ENCODE measurements at regions not wholly inside any gene's neighbourhood (a gene's known extent, or its start where the extent isn't known, plus 50 kb on each side); places are given as distances from the start of the nearest gene placed in this dataset.

DNA sequence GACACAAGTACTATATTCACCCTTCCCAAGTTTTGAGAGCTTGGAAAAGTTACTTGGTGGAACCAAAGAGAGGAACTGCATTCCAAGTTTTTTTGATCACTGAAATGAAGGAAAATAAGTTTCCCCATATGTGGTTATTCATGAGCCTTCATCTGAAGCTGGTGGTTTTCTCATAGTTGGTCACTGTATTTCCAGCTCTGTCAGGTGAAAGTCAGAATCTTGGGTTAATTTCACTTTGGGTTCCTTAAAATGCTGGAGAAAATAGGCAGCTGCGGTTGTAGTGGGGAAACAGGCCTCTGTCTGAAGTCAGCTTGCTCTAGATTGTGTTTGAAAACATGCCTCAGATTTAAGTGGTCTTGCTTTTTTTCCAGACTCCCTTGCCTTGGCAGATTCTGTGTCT is 200.5 kb downstream of the HRH4 start:
- ChIA-PET CTCF (no interaction called here), POLR2A (no interaction called here)
- TF ChIP-seq, protein P1, sequence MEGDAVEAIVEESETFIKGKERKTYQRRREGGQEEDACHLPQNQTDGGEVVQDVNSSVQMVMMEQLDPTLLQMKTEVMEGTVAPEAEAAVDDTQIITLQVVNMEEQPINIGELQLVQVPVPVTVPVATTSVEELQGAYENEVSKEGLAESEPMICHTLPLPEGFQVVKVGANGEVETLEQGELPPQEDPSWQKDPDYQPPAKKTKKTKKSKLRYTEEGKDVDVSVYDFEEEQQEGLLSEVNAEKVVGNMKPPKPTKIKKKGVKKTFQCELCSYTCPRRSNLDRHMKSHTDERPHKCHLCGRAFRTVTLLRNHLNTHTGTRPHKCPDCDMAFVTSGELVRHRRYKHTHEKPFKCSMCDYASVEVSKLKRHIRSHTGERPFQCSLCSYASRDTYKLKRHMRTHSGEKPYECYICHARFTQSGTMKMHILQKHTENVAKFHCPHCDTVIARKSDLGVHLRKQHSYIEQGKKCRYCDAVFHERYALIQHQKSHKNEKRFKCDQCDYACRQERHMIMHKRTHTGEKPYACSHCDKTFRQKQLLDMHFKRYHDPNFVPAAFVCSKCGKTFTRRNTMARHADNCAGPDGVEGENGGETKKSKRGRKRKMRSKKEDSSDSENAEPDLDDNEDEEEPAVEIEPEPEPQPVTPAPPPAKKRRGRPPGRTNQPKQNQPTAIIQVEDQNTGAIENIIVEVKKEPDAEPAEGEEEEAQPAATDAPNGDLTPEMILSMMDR (IDR thresholded peaks at IDR 0.05; ENCODE audit: low read depth, low read length) = no peak
- Histone ChIP-seq H3K27me3 (ENCODE audit: control insufficient read depth, insufficient read depth, low read length) (peaks cover 5% of the 10 kb centered on the region), H3K27ac (ENCODE audit: low read depth, low read length) (no peak overlapping the region), H3K4me3 (ENCODE audit: low read depth, low read length) (no peak overlapping the region), H3K9me3 (ENCODE audit: control insufficient read depth, insufficient read depth, low read length) (no peaks in the 10 kb centered on the region)
- DNase-seq (ENCODE audit: low read depth, low spot score) = no peak

DNA sequence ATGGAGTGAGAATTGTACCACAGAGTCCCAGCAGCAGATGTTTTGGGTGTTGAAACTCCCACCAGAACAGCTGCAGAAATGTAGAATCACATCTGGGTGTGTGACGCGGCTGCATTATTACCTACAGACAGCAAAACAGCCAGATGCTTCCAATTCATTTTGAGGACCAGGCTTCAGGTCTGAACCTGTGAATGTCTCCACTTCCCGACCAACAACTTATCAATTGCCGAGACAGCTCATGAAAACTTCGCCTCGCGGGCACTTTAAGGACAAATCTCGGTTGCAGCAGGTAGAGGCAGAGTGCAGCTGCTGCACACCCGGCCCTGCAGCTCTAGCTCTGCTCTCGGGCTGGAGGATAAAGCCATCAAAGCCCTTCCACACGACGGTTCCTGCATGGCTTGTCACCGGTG is 202.0 kb downstream of the HRH4 start:
- POLR2A ChIA-PET = no interaction called here
- DNase-seq (ENCODE audit: low read depth, low spot score) = no peak
- CTCF ChIA-PET = no interaction called here

DNA sequence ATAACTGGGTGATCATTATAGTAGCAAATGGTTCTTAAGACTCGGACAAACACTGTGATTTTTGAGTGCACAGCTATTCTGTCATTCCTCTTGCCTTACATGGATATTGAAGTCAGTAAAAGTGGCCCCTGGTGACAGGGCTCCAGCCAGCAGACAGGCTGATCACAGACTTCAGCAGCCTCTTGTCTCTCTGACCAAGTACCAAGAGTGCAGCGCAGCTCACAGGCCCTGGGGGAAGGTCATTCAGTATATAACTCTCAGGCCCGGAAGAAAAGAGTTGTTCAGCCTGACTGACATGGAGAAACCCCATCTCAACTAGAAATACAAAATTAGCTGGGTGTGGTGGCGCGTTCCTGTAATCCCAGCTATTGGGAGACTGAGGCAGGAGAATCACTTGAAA is 202.6 kb downstream of the HRH4 start:
- TF ChIP-seq, protein P1 (IDR thresholded peaks at IDR 0.05; ENCODE audit: low read depth, low read length) = no peak
- peaks cover 5% of the 10 kb centered on the region for H3K27me3 ChIP-seq (ENCODE audit: control insufficient read depth, insufficient read depth, low read length)
- ChIA-PET CTCF (no interaction called here), POLR2A (no interaction called here)
- no peaks in the 10 kb centered on the region for H3K9me3 ChIP-seq (ENCODE audit: control insufficient read depth, insufficient read depth, low read length)
- no peak overlapping the region for H3K27ac ChIP-seq (ENCODE audit: low read depth, low read length)
- DNase-seq (ENCODE audit: low read depth, low spot score) = no peak
- no peak overlapping the region for H3K4me3 ChIP-seq (ENCODE audit: low read depth, low read length)

More for the DNA sequence above, 202.0 kb downstream of the HRH4 start:
- Histone ChIP-seq H3K27me3 (ENCODE audit: control insufficient read depth, insufficient read depth, low read length) (peaks cover 5% of the 10 kb centered on the region), H3K27ac (ENCODE audit: low read depth, low read length) (no peak overlapping the region), H3K9me3 (ENCODE audit: control insufficient read depth, insufficient read depth, low read length) (no peaks in the 10 kb centered on the region), H3K4me3 (ENCODE audit: low read depth, low read length) (no peak overlapping the region)
- TF ChIP-seq, protein P1 (IDR thresholded peaks at IDR 0.05; ENCODE audit: low read depth, low read length) = no peak

DNA sequence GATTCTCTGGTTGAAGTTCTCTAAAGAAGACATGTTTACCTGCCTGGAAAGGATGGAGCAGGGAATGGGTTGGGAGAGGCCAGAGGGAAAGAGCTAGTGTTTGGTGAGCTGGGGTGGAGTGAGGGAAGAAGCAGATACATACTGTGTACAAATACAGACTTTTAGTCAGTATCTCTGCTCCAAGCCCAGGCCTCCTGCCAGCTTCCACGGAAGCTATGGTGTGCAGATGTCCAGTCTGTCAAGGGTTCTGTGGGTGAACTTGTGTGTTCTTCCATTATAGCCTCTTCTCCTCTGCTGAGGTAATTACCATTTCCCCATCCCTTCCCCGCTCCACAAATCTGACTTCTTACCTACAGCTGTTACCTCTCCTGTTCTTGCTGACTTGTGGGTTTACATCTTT is 208.6 kb downstream of the HRH4 start:
- no peaks in the 10 kb centered on the region for H3K27me3 ChIP-seq (ENCODE audit: control insufficient read depth, insufficient read depth, low read length)
- H3K4me3 ChIP-seq (ENCODE audit: low read depth, low read length) = no peak overlapping the region
- ChIA-PET CTCF (no interaction called here), POLR2A (no interaction called here)
- TF ChIP-seq, protein P1 (IDR thresholded peaks at IDR 0.05; ENCODE audit: low read depth, low read length) = no peak
- DNase-seq (ENCODE audit: low read depth, low spot score) = no peak
- H3K9me3 ChIP-seq (ENCODE audit: control insufficient read depth, insufficient read depth, low read length) = no peaks in the 10 kb centered on the region
- no peak overlapping the region for H3K27ac ChIP-seq (ENCODE audit: low read depth, low read length)

DNA sequence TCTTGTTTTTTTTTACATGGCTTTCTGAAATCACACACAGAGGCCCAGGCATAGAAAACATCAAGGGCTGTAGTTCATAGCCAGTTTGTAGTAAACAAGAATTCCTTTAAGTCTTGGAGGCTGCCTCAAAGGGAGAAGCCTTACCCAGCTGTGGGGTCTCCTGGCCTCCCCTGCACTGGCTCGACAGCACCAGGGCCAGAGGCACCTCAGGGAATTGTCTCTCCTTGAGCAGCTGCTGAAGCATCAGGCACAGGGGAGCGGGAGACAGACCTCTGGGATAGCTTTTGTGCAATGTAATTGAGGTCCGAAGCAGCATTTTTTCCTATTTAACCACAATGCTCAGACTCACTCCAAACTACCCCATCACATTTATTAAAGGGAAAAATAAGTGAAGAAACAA is 209.1 kb downstream of the HRH4 start:
- TF ChIP-seq, protein P1 (IDR thresholded peaks at IDR 0.05; ENCODE audit: low read depth, low read length) = no peak
- no peak overlapping the region for H3K27ac ChIP-seq (ENCODE audit: low read depth, low read length)
- no peaks in the 10 kb centered on the region for H3K9me3 ChIP-seq (ENCODE audit: control insufficient read depth, insufficient read depth, low read length)
- H3K4me3 ChIP-seq (ENCODE audit: low read depth, low read length) = no peak overlapping the region
- DNase-seq (ENCODE audit: low read depth, low spot score) = no peak
- ChIA-PET CTCF (no interaction called here), POLR2A (no interaction called here)
- no peaks in the 10 kb centered on the region for H3K27me3 ChIP-seq (ENCODE audit: control insufficient read depth, insufficient read depth, low read length)
